ENCODE measurements at regions not wholly inside any gene's neighbourhood (a gene's known extent, or its start where the extent isn't known, plus 50 kb on each side); places are given as distances from the start of the nearest gene placed in this dataset.

DNA sequence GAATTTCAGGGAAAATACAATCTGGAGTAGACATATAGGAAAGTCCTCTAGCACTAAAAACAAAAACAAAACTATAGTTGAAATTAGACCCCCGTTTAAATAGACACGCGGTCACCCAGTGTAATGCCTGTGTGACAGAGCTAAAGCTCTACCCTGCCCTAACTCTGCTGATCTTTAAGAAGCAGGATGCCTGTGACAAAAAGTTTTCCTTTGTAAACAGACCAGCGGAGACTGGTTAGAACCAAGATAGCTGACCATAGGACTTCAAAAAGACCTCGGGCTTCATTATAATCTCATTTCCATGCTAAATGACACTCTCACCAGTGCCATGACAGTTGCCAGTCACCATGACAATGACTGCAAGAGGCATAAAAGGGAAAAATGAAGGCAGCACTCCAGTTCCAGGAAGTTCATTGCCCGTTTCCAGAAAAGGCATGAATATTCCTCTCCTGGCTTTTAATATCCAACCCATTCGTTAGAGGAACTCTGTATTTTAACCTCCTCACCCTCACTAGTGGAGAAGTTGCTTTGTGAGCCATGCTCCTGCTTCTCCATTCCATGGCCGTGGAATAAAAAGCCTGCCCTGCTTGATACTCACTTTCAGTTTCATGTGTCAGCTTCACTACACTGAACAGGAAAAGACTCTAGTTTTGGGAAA, 157.2 kb upstream of the COPS8 start:
- TF ChIP-seq, protein P1, sequence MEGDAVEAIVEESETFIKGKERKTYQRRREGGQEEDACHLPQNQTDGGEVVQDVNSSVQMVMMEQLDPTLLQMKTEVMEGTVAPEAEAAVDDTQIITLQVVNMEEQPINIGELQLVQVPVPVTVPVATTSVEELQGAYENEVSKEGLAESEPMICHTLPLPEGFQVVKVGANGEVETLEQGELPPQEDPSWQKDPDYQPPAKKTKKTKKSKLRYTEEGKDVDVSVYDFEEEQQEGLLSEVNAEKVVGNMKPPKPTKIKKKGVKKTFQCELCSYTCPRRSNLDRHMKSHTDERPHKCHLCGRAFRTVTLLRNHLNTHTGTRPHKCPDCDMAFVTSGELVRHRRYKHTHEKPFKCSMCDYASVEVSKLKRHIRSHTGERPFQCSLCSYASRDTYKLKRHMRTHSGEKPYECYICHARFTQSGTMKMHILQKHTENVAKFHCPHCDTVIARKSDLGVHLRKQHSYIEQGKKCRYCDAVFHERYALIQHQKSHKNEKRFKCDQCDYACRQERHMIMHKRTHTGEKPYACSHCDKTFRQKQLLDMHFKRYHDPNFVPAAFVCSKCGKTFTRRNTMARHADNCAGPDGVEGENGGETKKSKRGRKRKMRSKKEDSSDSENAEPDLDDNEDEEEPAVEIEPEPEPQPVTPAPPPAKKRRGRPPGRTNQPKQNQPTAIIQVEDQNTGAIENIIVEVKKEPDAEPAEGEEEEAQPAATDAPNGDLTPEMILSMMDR (IDR thresholded peaks at IDR 0.05): no peak
- no peak for TF ChIP-seq POLR2AphosphoS5 (IDR thresholded peaks at IDR 0.05)
- no peak for TF ChIP-seq POLR2A (IDR thresholded peaks at IDR 0.05)
- no peak for TF ChIP-seq EP300 (IDR thresholded peaks at IDR 0.05)
